ENCODE measurements at regions not wholly inside any gene's neighbourhood (a gene's known extent, or its start where the extent isn't known, plus 50 kb on each side); places are given as distances from the start of the nearest gene placed in this dataset.

- no peak for TF ChIP-seq CTCF (IDR thresholded peaks at IDR 0.05)
- Histone ChIP-seq H2AFZ (ENCODE audit: insufficient read depth, low read depth, low read length, poor library complexity, severe bottlenecking) (no peak overlapping the region), H3K4me1 (ENCODE audit: control insufficient read depth in 1 of 2, insufficient read depth in 2 of 2, low read length in 2 of 2) (no peaks in the 10 kb centered on the region), H3K9ac (ENCODE audit: insufficient read depth, low read length, poor library complexity, severe bottlenecking) (no peak overlapping the region), H3K27ac (ENCODE audit: low read depth in 1 of 2, low read length in 2 of 2) (no peak overlapping the region), H3K4me3 (replicated peaks in 1 of 3; ENCODE audit: low read depth in 2 of 3, low read length in 3 of 3) (no peak overlapping the region), H3K9me3 (replicated peaks in 1 of 2; ENCODE audit: control insufficient read depth in 1 of 2, insufficient read depth in 1 of 2, low read length in 2 of 2) (peaks cover 0 to 12% of the 10 kb centered on the region in 2 donors), H4K20me1 (ENCODE audit: insufficient read depth, low read length) (no peaks in the 10 kb centered on the region), H3K36me3 (replicated peaks in 1 of 2; ENCODE audit: control insufficient read depth in 1 of 2, insufficient read depth in 2 of 2, low read length in 2 of 2) (no peaks in the 10 kb centered on the region), H3K4me2 (replicated peaks; ENCODE audit: extremely low read depth, low read length, poor library complexity, severe bottlenecking) (no peak overlapping the region), H3K27me3 (ENCODE audit: control insufficient read depth in 2 of 2, insufficient read depth in 2 of 2, low read length in 2 of 2) (no peaks in the 10 kb centered on the region), H3K79me2 (ENCODE audit: insufficient read depth, low read length) (no peaks in the 10 kb centered on the region)
- Mint-ChIP-seq H3K9me3 (peaks cover 0 to 8% (median 3%) of the 10 kb centered on the region in 7 donors), H3K27me3 (ENCODE audit: low read depth in 3 of 3) (no peaks in the 10 kb centered on the region), H3K36me3 (no peaks in the 10 kb centered on the region), H3K4me1 (no peaks in the 10 kb centered on the region), H3K4me3 (no peak overlapping the region), H3K27ac (no peak overlapping the region)
- WGBS (ENCODE audit: insufficient coverage) = no CpG with 5 or more reads among the region's 3 CpGs
- intact Hi-C loops (cut with micrococcal nuclease) = no loop called here
- no peak for DNase-seq
Observed at GRCh38 chr3:78483090-78483489, 1284.7 kb downstream of the ROBO1 start.

GRCh38 chr3:78494851-78495250 is 1272.9 kb downstream of the ROBO1 start:
- no peaks in the 10 kb centered on the region for H3K36me3 Mint-ChIP-seq
- Histone ChIP-seq H3K27me3 (ENCODE audit: control insufficient read depth in 2 of 2, insufficient read depth in 2 of 2, low read length in 2 of 2) (no peaks in the 10 kb centered on the region), H2AFZ (ENCODE audit: insufficient read depth, low read depth, low read length, poor library complexity, severe bottlenecking) (no peak overlapping the region), H3K27ac (ENCODE audit: low read depth in 1 of 2, low read length in 2 of 2) (no peak overlapping the region), H3K4me1 (ENCODE audit: control insufficient read depth in 1 of 2, insufficient read depth in 2 of 2, low read length in 2 of 2) (no peaks in the 10 kb centered on the region), H3K4me3 (replicated peaks in 1 of 3; ENCODE audit: low read depth in 2 of 3, low read length in 3 of 3) (no peak overlapping the region), H4K20me1 (ENCODE audit: insufficient read depth, low read length) (no peaks in the 10 kb centered on the region), H3K79me2 (ENCODE audit: insufficient read depth, low read length) (no peaks in the 10 kb centered on the region), H3K9me3 (replicated peaks in 1 of 2; ENCODE audit: control insufficient read depth in 1 of 2, insufficient read depth in 1 of 2, low read length in 2 of 2) (no peaks in the 10 kb centered on the region), H3K4me2 (replicated peaks; ENCODE audit: extremely low read depth, low read length, poor library complexity, severe bottlenecking) (no peak overlapping the region), H3K9ac (ENCODE audit: insufficient read depth, low read length, poor library complexity, severe bottlenecking) (no peak overlapping the region), H3K36me3 (replicated peaks in 1 of 2; ENCODE audit: control insufficient read depth in 1 of 2, insufficient read depth in 2 of 2, low read length in 2 of 2) (no peaks in the 10 kb centered on the region)
- DNase-seq = no peak
- intact Hi-C loops (cut with micrococcal nuclease) = no loop called here
- H3K4me3 Mint-ChIP-seq = no peak overlapping the region
- TF ChIP-seq CTCF (IDR thresholded peaks at IDR 0.05) = no peak
- no peaks in the 10 kb centered on the region for H3K4me1 Mint-ChIP-seq
- no peaks in the 10 kb centered on the region for H3K9me3 Mint-ChIP-seq
- no CpG with 5 or more reads among the region's 3 CpGs for WGBS (ENCODE audit: insufficient coverage)
- H3K27ac Mint-ChIP-seq = no peak overlapping the region
- H3K27me3 Mint-ChIP-seq (ENCODE audit: low read depth in 3 of 3) = no peaks in the 10 kb centered on the region

Measured in CD14-positive monocyte (primary cell).